A673 (cell line): ENCODE measurements at regions not wholly inside any gene's neighbourhood (a gene's known extent, or its start where the extent isn't known, plus 50 kb on each side); places are given as distances from the start of the nearest gene placed in this dataset.

Source experiments
- CTCF ChIP-seq: fragments of 300-800, 200-600 bp; sonication (generic); conservative IDR thresholded peaks from 2 replicates; pipeline ENCODE4 v1.5.1; 2017; ENCODE audit warnings: low read depth, mild to moderate bottlenecking, antibody characterized with exemption, low read length, moderate library complexity, mixed read lengths
- EZH2 ChIP-seq: fragments of 200-600 bp; sonication (generic); IDR thresholded peaks from 2 replicates; pipeline ENCODE4 v1.6.1; 2017; ENCODE audit warnings: borderline replicate concordance, low read depth, mild to moderate bottlenecking, mixed read lengths, antibody characterized with exemption, low read length; ENCODE audit not compliant: poor library complexity, severe bottlenecking

DNA sequence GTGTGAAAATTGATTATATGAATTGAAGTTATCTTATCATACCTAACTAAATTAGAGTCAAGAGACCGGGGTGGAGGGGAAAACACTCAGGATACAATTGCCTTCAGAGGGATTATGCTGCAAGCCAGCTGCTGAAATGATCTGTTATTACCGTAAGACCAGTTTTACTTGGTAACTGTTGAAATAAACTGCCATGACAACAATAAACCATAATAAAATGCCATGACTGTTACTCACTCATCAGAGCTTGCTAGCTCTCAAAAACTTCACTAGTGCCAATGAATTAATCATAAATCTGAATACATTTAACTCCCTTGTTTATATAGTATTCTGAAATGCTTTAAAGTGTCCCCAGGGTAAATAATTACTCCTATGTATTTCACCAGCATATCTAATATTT, 68.2 kb downstream of the CASP12 start:
- TF ChIP-seq CTCF (no peak), EZH2 (no peak)
